ENCODE measurements at regions not wholly inside any gene's neighbourhood (a gene's known extent, or its start where the extent isn't known, plus 50 kb on each side); places are given as distances from the start of the nearest gene placed in this dataset.

GRCh38 chr14:98146416-98146815 is 1125.6 kb downstream of the BCL11B start:
- Histone ChIP-seq H3K4me3 (replicated peaks; ENCODE audit: low read depth, low read length) (no peak overlapping the region), H3K27me3 (replicated peaks; ENCODE audit: control insufficient read depth, insufficient read depth, low read length) (no peaks in the 10 kb centered on the region), H3K36me3 (ENCODE audit: control insufficient read depth, insufficient read depth, low read length) (no peaks in the 10 kb centered on the region)
- no peak for TF ChIP-seq CTCF (IDR thresholded peaks at IDR 0.05; ENCODE audit: insufficient read depth, low read length, poor library complexity, severe bottlenecking)
- no peak for DNase-seq (ENCODE audit: extremely low read depth, insufficient read length)

- Histone ChIP-seq H3K27me3 (replicated peaks; ENCODE audit: control insufficient read depth, insufficient read depth, low read length) (no peaks in the 10 kb centered on the region), H3K4me3 (replicated peaks; ENCODE audit: low read depth, low read length) (no peak overlapping the region), H3K36me3 (ENCODE audit: control insufficient read depth, insufficient read depth, low read length) (no peaks in the 10 kb centered on the region)
- TF ChIP-seq CTCF (IDR thresholded peaks at IDR 0.05; ENCODE audit: insufficient read depth, low read length, poor library complexity, severe bottlenecking) = no peak
- no peak for DNase-seq (ENCODE audit: extremely low read depth, insufficient read length)
These were observed 1117.7 kb downstream of the BCL11B start for GRCh38 chr14:98154254-98154653.

GRCh38 chr14:98156411-98156810 is 1115.6 kb downstream of the BCL11B start:
- H3K4me3 ChIP-seq (replicated peaks; ENCODE audit: low read depth, low read length) = no peak overlapping the region
- TF ChIP-seq CTCF (IDR thresholded peaks at IDR 0.05; ENCODE audit: insufficient read depth, low read length, poor library complexity, severe bottlenecking) = no peak
- H3K27me3 ChIP-seq (replicated peaks; ENCODE audit: control insufficient read depth, insufficient read depth, low read length) = no peaks in the 10 kb centered on the region
- DNase-seq (ENCODE audit: extremely low read depth, insufficient read length) = no peak
- no peaks in the 10 kb centered on the region for H3K36me3 ChIP-seq (ENCODE audit: control insufficient read depth, insufficient read depth, low read length)

- no peaks in the 10 kb centered on the region for H3K36me3 ChIP-seq (ENCODE audit: control insufficient read depth, insufficient read depth, low read length)
- TF ChIP-seq CTCF (IDR thresholded peaks at IDR 0.05; ENCODE audit: insufficient read depth, low read length, poor library complexity, severe bottlenecking) = no peak
These were observed 1111.1 kb downstream of the BCL11B start for GRCh38 chr14:98160901-98161300.

GRCh38 chr14:98161356-98161755 is 1110.6 kb downstream of the BCL11B start:
- Histone ChIP-seq H3K27me3 (replicated peaks; ENCODE audit: control insufficient read depth, insufficient read depth, low read length) (no peaks in the 10 kb centered on the region), H3K36me3 (ENCODE audit: control insufficient read depth, insufficient read depth, low read length) (no peaks in the 10 kb centered on the region), H3K4me3 (replicated peaks; ENCODE audit: low read depth, low read length) (no peak overlapping the region)
- TF ChIP-seq CTCF (IDR thresholded peaks at IDR 0.05; ENCODE audit: insufficient read depth, low read length, poor library complexity, severe bottlenecking) = no peak
- no peak for DNase-seq (ENCODE audit: extremely low read depth, insufficient read length)

More at GRCh38 chr14:98160901-98161300, 1111.1 kb downstream of the BCL11B start:
- no peak for DNase-seq (ENCODE audit: extremely low read depth, insufficient read length)
- Histone ChIP-seq H3K27me3 (replicated peaks; ENCODE audit: control insufficient read depth, insufficient read depth, low read length) (no peaks in the 10 kb centered on the region), H3K4me3 (replicated peaks; ENCODE audit: low read depth, low read length) (no peak overlapping the region)

Data from GM06990 (cell line).